H4 (cell line): ENCODE measurements at regions not wholly inside any gene's neighbourhood (a gene's known extent, or its start where the extent isn't known, plus 50 kb on each side); places are given as distances from the start of the nearest gene placed in this dataset.
A peak's percentile ranks its signal among the peaks of the same experiment; 100 is the strongest.

ENCODE experiments used
- DNase-seq: peaks from one replicate; pipeline ENCODE4 v3.0.0-alpha.2; 2015; ENCODE audit warnings: low spot score

DNA sequence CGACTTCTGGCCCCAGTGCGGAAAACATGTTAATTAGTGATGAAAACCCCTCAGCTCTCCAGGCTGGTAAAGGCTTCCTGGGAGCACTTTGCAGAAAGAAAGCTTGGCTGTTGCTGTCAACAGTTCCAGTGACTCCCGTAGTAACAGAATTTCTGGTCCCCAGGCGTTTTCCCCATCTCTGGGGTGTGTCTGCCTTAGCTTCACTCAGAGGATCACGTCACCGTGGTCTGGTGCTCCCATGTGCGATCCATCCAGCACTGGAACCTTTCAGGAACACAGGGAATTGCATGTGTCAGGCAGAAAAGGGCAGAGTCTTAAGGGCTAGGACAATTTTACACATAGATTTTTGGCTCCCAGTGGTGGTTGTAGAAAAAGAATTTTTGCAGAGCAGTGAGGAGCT lies 470.4 kb upstream of the USP24 start:
- no peak for DNase-seq

DNA sequence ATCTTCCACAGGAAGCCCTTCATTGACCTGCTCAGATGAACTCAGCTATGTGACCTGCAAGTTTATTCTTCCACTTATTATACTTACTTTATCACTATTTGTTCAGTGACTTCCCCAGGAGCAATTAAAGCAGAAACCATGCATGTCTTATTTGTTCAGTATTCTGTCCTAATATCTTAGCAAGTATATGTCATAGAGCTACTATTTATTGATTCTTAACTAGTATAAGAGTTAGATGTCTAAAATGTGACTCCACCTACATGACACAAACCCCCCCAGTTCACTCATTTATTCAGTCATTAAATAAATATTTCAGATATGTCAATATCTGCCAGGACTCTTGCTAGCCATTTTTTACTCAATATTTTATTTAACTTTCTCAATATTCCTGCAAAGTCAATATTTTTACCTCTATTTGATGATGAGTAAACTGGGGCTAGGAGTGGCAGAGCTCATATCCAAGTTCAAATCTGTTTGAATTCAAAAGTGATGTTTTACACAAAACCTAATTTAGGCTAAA lies 469.0 kb upstream of the USP24 start:
- DNase-seq: no peak

DNA sequence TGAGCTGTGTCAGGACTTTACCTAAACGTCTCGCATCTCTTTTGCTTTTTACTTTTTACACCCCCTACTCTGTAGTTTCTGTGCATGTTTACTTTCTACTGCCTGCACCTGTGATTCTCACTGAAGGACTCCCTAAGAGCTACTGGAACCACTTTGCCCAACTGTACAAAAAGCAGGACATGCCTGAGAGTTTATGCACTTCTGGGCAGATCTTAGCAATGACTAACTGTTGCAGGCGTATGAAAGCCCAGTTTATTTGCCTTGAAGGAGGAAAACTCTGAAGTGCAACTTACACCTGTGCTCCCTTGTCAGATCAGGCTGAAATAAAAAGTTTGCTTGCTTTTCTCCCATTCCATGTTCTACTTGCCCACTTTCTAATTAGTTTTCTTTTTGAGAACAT lies 467.0 kb upstream of the USP24 start:
- DNase-seq: no peak

DNA sequence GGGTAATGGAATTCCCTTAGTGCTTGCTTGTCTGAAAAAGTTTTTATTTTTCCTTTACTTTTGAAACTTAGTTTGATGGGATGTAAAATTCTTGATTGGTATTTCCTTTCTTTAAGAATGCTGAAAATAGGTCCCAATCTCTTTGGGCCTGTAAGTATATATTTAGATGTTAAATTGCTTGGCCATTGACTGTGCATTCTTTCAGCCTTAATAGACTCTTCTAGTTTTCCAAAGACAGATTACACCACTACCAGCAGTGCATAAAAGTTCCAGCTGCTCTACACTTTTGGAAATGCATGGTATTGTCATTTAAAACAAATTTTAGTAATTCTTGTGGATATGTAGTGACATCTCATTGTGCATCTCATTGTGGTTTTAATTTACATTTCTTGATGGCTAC lies 464.8 kb upstream of the USP24 start:
- no peak for DNase-seq

DNA sequence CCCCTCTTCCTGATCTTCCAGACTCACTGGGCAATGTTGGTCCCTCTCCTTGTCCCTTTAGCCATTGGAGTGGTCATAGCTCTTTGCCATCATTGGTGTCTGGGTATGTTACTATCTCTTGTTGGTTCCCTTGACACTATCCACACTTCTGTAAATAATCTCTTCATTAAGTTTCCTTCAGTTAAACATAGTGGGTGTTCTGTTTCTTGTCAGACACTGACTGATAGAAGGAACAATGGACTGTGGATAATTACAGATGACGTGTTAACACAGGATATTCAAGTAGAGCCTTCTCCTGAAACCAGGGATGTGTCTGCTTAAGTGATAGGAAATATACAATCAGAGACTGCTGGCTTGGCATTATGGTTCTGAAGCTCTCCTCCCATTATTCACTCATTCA lies 458.3 kb upstream of the USP24 start:
- DNase-seq: no peak

DNA sequence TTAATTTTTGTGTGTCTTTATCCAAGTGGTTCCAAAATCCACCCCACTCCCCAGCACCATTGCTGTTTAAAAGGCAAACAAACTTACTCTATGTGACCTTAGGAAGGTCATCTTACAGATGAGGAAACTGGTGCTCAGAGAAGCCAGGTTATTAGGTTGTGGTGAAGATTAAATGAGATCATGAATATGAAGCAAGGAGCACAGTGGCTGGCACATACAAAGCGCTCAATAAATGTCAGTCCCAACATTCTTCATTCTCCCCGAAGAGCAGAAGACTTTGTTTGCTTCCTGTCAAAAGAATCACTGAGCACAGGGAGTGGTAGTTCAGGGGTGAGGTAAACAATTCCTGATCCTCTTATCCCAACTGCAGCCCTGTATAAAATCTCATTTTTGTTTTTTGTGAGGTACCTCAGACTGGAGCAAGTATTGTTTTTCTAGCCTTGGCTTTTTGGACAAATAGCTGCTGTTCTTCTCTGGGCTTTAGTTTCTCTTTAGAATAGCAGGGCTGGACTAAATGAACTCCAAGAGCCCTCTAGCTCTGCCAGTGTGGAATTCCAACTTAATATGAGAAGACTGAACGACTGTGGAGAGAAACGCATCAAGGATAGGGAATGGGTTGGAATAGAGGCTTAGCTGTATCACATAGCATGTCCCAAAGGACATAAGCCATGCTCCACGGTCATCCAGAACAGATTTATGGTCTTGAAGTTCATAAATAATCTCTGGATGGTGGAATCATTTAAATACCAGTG lies 455.3 kb upstream of the USP24 start:
- no peak for DNase-seq

DNA sequence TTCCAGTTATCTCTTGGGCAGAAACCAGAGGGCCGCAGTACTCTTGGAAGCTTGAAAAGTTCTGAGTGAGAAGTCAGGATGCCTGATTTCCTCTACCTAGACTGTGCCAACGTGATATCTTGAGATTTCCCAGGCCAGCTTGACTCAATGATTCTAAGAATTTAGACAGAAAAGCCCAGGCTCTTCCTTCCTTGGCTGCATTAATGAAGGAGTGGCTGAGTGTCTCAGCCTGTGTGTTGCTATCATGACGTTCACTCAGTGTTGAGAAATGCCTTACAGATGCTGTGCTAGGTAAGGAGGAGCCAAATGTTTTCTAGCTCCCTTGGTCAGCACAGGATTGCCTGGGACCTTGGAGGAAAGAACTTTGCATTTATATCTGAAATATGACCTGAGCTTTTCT lies 454.1 kb upstream of the USP24 start:
- DNase-seq: no peak

DNA sequence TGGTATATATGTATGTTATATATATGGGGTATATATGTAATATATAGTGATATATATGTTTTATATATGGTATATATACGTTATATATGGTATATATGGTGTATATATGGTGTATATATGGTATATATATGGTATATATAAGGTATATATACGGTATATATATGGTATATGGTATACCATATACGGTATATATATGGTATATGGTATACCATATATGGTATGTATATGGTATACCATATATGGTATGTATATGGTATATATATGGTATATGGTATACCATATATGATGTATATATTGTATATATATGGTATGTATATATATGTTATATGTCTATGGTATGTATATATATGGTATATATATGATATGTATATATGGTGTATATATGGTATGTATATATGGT lies 447.7 kb upstream of the USP24 start:
- DNase-seq: no peak

DNA sequence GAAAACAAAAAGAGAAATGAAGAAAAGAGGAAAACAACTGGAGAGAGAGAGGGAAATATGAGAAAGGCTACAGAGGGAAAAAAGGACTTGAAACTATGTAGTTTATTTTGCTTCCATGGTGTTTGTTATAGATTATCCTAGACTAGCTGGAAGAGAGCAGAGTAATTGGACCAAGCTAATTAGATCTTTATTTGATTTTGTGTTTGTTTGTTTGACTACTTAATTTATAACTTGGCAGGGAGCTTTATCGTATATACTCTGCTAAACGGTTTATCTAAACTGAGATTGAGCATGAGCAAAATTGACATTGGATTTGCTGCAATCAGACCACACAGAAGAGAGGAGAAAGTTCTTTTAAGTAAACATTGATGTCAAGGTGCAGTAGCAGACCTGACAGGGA lies 443.8 kb upstream of the USP24 start:
- no peak for DNase-seq

DNA sequence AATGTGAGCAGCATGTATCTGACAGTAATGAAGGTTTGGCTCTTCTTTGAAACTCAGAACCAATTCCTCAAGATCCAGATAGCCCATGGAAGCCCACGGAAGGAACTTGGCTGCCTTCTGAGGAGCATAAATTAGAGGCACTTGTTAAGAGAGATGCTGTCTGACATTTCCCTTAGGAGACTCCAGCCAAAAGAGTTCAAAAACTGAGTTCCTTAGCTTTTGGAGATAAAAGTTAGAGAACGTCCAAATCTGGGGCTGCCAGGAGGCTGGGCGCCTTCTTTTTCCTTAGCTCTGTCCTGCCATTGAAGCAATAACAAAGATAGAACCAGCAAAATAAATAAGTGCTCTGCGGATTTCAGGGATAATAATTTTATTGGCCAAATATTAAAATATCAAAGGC lies 439.6 kb upstream of the USP24 start:
- no peak for DNase-seq

DNA sequence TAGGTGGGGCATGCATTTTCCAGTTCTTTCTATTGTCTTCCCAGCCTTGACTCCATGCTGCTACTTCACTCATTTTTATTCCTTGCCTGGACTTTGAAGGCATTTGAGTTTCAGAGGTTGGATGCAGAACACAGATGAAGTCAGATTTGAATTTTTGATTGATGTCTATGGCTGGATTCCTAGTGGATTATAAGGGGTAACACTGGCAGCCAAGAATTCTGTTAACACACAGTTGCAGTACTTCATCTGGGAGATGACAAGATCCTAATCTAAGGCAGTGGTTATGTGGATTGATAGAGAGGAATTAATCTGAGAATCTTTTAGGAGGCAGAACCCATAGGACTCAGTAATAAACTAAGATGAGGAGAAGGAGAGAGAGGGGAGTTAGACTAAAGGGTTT lies 439.0 kb upstream of the USP24 start:
- DNase-seq: no peak

DNA sequence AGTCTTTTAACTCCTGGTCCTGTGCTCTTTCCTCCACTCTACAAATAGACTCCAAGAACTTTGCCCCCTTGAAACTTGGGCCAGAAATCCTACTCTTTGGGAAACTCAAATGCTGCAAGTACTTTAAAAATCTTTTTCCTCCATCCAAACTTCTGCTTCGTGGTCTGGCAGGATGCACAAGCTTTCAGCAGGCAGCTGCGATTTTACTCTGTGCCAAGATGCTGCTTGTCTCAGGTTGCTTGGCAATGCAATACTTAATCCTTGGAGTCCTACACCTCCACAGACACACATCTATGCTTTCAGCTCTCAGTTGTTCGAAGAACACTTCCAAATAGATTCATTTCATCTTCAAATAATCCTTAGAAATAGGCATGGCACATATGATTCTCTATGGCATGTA lies 435.3 kb upstream of the USP24 start:
- no peak for DNase-seq

DNA sequence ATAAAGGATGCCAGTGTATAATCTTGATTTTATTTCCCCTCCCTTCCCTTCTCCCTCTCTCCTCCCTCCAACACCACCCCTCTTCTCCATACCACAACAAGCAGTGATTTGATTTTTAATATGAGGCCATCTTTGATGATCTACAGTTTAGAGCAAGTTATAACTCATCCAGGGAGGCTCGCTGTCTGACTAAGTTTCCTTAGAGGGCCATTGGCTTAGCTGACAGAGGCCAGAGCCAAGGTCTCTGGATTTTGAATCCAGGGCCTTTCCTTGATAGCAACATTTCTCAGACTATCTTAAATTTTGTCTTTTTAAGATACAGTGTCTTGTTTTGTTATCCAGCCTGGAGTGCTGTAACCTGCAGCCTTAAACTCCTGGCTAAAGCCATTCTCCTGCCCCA lies 431.0 kb upstream of the USP24 start:
- DNase-seq: no peak

DNA sequence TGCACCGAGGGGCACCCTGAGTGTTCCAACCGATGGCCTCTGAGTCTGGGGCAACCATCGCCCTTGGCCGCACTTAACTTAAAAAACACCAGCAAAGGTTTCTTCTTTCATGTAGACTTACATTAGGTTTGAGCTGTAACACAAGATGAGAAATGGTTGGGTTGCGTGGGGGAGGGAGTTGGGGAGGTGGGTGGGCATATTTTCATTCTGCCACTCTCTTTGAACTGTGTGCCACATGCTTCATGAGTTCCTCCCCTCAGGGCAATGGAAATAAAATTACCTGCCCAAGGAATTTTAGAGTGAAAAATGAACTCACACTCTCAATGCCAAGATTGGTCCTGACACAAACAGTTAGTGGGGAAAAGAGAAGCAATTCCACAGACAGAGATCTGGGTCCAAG lies 430.1 kb upstream of the USP24 start:
- DNase-seq: no peak

DNA sequence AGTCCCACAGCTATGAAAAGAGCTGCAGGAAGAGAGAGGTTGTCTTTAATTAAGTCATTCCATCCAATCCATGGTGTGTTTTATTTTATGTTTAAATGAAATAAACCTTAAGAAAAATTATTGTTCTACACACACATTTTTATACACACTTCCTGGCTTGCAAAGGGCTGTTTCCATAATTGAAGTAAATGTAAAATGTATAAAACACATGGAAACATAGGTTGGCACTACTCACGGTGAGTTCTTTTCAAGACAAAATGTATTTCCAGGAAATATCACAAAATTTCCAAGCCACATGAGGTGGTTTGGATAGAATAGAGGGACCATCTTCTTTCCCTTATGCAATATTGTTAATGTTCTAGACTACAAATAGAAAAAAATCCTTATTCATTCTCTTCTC lies 426.8 kb upstream of the USP24 start:
- no peak for DNase-seq

DNA sequence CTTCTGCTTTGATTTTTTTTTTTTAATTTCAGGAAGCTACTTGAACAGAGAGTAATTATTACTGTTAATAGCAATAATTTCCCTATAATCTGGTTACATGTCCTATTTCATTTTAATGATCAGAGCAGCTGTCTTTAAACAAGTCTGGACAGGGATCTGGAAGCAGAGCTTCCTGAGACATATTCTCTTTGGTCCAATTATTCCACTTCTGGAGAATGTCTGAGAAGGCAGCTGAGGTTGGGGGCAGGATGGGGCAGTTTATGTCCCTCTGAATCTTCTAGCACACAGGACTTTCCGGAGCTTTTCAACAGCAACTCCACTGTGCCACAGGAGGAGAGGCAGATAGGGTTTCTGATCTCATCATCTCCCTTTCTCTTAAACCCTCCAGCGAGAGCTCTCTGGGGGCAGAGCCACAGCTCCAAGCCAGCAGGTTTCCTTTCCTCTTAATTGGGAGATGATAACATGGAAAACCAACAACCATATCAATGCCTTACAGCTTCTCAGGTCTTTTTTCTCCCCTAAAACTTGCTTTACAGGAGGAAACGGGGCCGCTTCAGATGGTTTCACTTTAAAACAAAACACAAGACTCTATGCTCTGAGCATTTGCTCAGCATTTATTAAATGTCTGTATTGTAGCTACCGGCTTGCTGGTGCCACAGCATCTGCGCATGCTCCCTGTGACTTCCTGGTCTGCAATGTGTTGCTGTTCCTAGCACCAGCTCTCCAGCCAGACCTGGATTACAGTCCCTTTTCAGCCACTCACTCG lies 425.7 kb upstream of the USP24 start:
- peak; percentile 29 for DNase-seq

DNA sequence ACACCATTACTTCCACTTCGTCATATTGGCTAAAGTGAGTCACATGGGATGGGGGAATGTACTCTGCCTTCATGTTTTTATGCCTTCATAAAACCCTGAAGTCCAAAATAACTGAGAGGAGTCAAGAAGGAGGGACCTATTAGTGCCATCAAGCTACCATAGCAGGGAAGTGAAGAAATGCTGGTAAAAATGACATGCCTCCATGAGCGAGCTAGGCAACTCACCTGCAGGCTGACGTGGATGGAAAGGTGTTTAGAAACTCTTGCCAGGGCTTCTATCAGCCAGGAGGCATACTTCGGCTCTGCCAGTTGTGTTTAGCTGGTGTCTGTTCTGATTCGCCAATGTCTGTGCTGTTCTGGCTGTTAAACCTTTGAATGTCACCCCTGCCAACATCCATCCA lies 424.4 kb upstream of the USP24 start:
- DNase-seq: no peak

DNA sequence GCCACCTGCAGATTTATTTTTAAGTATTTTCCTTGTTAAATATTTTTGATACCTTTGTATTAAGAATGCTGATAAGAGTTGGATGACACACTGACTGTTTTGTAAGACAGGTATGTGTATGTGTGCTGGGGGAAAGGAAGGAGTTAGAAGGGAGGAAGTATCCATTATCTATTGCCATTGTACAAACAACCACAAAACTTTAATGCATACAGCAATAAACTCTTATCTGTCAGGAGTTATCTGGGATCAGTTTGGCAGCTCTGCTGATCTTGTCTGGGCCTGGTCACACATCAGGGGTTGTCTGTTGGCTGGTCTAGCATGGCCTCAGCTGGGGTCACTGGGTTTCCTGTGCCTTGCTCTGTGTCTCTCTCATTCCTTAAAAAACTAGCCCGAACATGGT lies 423.9 kb upstream of the USP24 start:
- no peak for DNase-seq

DNA sequence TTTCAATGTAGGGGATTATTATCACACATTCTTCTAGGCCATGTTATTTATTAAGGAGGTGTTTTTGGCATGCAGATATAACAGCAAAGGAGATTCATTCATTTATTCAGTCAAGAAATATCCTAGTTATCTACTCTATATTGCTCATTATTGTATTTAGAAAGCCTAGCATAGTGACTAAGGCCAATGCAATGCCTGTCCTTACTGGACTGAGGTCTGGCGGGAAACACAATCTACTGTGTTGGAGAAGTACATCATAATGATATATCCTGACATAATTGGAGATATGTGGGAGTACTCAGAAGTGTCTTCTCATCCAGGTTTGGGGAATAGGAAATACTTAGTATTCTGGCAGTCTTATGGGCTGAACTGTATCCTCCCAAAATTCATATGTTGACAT lies 421.5 kb upstream of the USP24 start:
- DNase-seq: no peak

DNA sequence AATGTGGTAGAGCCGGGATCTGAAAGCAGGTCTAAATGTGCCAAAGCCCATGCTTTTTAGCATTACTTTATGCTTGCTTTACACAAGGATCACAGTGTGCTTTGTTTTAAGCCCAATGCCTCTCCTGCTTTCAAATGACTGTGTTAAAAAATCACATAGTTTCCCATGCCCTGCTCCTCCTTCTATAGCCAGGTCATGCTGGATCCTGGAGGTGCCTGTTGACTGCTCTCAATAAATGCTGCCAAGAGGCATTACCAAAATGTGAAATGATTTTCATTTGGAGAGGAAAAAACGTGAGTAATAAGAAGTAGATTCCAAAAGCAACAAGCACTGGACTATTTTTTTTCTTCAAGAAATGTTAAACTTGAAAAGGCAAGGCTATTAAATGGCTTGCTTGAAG lies 420.7 kb upstream of the USP24 start:
- no peak for DNase-seq

DNA sequence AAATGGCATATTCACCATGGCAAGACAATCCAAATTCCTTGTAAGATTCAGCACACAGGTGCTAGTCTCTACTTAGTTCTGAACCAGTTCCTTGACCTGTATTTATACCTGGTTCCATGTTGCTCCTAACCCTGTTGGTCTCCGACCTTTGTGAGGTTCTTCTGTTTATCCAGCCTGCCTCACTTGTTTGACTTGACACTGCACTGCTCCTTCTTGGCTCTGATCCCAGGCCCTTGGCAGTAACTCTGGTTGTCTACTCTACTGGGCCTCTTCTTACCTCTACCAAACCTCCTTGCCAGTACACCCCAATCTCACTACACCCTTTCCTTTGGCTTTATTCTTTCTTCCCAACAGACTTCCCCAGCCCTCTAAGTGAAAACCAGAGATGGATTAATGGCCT lies 419.4 kb upstream of the USP24 start:
- DNase-seq: no peak

DNA sequence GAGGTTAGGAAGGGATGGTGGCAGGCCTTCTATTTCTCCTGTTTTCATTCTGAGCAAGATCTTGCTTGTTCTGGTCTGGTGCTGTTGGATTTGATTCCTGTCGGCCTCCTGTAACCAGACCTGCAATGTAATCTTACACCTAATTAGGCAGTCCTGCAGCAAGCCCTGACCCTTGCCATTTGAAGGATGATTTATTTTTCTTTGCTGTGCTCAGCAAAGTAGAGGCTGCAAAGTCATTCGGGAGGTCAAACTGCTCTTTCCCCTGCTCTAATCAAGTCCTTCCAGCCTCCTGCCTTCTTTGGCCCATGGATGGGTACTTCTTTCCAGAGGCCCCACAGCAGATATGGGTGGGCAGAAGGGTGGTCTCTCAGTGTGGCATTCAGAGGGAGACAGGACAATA lies 417.7 kb upstream of the USP24 start:
- no peak for DNase-seq

DNA sequence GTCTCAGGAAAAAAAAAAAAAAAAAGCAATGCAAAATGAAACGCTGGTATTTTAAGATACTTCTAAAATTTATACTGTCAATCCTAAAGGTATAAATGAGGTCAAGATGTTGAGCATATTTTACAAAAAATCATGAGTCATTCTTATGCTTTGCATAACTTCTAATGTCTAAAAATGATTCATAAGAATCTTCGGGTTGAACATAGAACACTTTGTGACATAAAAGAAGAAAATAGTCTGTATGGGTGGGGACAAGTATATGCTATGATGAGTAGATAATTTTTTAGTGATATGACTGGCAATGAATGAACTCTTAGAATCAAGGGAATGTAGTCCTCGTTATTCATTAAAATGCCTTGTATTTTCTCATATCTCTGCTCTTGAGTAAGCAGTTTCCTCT lies 416.9 kb upstream of the USP24 start:
- no peak for DNase-seq

DNA sequence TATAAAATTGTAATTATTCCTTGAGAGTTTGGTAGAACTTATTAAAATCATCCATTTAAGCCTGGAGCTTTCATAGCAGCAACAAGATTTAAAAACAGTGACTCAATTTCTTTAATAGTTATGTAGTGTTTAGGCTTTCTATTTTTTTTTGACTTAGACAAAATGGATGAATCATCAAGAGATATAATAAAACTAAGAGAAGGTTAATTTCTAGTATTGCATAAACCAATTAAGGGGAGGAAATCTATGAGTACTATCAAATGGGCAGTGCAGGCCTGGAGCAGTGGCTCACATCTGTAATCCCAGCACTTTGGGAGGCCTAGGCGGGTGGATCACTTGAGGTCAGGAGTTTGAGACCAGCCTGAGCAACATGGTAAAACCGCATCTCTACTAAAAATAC lies 416.3 kb upstream of the USP24 start:
- no peak for DNase-seq
